NCI-H345 treated with DMSO at 0.1 percent for 48 hours (cell line): ENCODE measurements at regions not wholly inside any gene's neighbourhood (a gene's known extent, or its start where the extent isn't known, plus 50 kb on each side); places are given as distances from the start of the nearest gene placed in this dataset.
"Not testable (repeated sequence)": the region's sequence is repeated elsewhere in the genome, so short reads cannot be mapped to it uniquely, and the experiment has no call there.

Experiments used
- DNase-seq: peaks from one replicate; lab custom pipeline; 2025; ENCODE audit not compliant: unreplicated experiment; lab: John Stamatoyannopoulos, UW

DNA sequence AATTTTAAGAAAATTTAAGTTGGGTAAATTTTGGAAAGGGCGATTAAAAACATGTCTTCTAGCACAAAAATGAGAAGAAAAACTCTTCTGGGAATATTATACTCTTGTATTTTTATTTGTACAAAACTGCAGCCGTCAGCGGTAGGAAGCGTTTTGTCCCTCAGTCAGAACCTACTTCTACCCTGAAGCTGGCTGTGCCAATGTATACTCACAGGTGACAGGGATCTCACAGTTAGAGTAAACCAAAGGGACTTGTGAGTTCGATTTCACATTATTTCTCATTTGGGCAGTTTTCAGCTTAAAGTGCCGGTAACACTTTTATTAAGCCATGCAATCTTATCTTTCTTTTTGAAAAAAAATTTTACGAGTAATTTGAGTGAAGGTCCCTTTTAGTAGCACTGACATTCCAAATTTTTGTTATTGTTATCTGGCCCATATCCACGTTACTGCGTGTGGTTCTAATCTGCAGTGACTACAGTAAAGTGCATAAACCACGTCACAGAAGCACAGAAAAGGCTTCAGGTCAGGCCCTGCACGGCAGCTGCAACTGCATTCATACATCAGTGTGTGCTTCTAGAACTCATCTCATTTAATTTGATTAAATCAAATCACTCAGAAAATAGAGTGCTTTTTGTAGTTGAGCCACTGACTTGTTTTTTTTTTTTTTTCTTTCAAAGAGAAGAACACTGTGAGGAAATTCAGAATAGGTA lies 387.3 kb downstream of the LIG4 start:
- DNase-seq, result no peak

DNA sequence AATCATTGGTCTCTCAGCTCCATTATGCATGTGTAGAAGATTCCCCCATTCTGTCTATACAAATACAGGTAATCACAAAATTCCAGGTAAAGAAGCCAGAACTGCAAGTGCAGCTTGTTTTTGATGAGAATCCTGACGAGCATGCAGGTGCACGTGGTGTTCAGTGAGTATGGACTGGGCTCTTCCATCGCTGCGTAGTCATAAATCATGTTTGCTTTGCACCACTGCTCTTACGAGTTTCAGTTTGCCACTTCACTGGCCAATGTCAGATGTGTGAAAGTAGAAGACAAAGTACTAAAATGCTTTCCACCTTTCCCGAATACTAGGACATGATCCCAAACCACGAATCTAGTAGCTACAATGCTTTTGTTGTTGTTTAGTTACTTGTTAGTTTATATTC lies 390.7 kb downstream of the LIG4 start:
- no peak for DNase-seq

DNA sequence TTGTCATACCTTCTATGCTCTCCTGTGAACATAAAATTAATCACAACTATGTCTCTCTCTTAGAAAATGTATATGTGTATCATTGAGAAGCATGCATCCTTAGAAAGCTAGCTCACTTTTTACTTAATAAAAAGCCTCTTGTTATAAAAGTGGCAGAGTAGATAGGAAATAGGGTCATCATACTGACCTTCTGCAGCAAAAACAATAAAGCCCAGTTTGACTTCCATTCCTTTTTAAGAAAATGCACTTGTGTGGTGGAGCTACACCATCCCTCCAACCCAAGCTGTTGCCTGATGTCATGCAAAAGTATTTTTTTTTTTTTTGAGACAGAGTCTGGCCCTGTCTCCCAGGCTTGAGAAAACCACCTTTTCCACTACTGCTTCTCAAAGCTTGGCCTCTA lies 393.3 kb downstream of the LIG4 start:
- no peak for DNase-seq

DNA sequence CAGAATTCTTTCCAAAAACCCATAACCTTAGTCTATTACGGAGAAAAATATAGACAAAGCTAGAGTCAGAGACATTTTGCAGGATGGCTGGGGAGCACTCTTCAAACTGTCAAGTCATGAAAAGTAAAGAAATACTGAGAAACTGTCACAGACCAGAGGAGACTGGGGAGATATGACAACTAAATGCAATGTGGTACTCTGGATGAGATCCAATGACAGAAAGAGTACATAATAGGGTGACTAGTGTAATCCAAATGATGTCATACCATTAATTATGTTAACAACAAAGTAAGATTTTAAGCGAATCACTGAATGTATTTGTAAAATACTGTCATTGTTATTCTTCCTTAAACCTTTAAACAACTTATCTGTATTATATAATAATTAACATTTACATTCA lies 393.8 kb downstream of the LIG4 start:
- DNase-seq, result no peak

DNA sequence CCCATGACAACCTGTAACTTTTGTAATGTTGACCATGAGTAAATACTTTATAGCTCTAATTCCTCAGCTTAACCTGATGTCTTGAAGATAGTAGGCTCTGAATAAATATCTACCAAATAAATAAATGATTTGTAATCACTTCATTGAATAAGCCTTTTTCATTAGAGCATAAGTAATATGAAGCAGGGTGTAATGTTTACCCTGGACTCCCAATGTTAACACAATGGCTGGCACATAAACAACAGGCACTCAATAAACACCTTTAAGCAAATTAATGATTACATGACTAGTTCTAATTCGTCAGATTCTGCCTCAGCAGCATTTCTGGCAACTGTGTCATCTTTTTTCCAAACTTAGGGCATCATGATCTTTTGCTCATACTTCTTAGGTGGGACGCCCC lies 396.3 kb downstream of the LIG4 start:
- DNase-seq, result no peak

DNA sequence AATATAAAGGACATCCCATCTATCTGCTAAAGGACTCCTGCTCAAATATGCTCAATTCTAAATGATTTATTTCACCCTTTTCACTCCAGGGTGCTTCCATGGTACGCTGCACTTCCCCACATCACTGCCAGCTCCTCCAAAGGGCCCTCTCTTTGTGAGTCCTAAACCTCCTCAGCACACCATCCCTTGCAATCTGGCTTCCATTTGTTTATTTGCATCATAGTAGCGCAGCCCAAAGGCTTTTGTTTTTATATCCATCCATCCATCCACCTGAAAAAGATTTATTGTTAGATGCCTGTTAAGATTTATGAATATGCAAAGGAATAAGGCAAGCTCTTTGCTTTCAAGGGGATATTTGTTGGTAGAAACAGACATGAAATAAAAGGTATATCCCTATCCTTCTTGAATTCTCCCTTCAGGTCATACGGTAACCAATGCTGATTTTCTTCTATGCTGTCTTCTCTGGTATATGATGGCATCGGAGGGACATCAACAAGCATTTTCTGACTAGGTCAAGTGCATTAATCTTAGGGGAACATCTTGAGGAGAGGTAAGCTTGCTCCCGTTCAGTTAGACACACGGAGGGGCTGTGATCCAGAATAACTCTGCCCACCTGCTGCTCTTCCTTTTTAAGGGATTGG lies 397.6 kb downstream of the LIG4 start:
- DNase-seq, result peak; percentile 13

DNA sequence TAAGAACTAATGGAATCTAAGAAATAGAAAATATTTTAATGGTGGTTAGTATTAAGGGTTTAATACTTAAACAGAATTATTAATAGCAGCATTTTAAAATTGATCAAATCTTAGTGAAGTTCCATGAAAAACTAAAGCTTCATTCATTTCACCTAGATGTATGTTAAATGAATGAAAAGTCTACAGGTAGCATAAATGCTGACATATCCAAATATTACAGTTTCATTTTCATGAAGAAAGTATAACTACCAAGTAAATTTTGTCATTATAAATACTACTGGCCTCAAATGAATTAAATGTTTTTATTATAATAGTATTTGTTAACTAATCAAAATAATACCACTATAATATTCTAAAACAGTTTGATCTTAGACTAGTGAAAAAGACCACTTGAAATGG lies 403.3 kb downstream of the LIG4 start:
- DNase-seq, result no peak

DNA sequence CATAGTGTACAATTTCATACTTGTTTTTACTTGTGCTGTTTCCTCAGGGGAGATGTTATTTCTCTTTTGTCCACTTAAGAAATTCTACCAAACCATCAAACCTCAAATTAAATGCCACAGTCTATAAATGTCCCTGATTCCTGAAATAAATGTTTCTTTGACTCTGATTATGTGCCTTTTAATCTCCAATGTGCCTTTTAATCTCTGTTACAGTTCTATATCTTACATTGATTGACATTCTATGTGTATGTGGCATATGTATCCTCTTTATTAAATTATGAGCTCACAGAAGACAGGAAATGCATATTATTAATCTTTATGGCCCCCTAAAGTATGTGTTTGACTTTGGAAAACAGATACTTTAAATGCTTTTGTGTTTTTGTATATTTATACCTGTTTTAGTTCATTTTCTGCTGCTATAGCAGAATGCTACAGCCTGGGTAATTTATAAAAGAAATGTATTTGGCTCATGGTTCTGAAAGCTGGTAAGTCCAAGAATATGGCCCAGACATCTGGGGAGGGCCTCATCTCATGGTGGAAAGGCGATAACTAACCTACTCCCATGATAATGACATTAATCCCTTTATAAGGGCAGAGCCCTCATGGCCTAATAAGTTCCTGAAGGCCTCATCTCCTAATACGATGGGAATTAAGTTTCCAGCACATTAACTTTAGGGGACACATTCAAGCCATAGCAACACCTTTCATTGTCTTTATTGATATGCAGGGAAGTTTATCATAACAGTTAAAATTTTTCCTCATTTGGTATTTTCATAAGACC lies 403.9 kb downstream of the LIG4 start:
- no peak for DNase-seq

DNA sequence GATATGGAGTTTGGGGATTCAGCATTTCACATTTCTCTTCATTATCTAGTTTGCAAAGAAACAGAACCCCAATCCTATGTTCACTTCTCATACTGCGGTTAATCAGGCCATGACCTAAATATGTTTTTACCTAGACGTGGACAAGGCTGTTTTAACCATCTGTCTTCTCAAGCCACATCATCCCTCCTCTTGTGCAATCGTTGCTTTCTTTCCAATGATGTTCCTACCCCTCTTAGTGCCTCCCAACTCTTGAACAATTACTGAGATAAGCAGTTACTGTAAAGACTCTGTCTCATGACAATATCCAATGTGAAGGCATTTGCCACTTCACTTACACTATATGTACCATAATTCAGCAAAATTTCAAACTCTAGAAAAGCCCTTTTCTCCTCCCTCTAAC lies 406.2 kb downstream of the LIG4 start:
- no peak for DNase-seq

DNA sequence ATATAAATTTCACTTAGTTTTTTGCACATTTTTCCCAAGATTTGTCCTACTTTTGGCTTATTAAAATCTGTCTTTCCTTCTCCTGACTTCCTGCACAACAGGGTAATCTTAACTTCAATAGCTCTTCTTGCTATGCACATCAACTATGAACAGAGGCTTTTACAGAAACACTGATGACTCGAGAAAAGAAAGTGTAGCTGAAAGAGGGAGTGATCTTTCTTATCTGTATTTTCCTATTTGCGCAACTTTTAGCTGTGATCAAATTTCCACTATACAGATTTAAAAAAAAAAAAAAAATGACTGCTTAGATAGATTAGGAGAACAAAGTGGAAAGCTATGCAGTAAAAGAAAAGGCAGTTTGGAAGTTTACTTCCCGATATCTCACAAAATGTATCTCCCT lies 406.9 kb downstream of the LIG4 start:
- no peak for DNase-seq

DNA sequence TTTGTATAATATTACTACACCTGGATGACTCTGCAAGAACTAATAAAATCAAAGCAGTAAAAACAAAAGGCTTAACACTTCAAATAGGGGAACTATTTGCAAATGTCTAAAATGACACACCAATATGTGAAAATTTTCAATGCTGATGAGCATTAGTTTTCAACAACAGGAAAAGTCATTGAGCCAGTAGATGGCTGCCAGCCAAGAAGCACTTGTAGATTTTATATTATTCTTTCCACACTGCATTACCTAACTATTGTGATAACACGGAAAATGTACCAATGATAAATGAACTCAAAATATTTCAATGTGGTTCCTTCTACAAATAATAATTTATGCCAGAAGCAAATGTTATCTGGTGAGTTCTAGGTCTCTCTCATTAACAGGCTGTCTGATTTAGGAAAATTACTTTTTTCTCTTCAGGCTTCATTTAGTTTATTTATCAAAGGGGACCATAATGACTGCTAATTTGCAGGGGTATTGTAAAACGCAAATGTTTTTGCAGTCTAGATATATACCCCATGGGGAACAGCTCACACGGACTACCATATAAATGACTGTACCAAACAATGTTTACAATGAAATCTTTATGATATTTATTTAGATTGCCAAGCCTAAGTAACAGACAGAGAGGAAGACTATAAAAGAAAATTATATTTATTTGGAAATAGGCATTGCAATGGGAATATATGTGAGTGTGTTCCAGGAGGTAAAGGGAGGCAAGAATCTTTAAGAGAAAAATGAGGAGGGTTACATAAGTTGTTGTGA lies 407.8 kb downstream of the LIG4 start:
- peak; percentile 69 for DNase-seq

DNA sequence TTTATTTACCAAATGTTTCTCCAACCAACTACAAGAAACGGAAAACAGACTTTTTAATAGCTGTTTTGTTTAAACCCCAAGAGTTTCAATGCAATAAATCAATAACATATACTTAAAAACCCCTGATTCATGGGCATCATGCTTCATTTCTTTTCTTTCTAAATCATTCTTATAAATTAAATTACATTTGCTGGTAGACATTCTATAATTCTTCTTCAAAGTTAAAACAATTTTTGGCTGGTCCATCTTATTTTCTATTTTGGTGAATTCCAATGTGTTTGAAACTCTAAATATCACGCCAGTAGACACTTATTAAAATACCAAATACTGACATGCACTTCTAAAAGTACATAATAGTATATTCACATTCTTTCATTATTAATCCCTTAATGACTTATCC lies 408.6 kb downstream of the LIG4 start:
- DNase-seq, result no peak

DNA sequence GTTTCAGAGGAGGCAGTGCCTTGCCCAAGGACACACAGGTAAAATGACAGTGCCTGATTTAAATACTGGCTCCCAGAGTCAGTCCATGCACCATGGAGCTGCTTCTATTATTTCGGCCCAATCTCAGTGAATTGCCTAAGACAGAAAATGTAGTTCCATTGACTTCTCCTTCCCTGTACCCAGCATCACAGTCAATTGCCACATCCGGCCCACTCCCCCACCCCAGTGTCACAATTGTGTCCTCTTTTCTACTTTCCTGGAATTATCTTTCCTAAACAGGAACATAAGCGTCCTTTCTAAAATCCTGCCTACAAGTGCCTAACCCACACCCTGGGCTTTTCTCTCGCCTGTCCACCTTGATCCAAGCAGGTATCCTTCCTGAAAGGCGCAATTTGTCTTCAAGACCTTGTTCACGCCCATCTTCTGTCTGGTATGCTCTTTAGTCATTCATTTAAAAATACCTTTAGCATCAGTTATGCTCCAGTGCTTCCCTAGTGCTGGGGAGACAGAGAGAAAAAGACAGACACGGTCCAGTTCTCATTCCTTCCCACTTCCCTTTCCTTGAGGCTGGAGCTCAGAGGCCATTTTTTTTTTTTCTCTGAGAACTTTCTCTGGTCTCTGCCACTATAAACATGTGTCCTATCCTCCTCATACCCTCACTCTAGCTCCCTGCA lies 411.4 kb downstream of the LIG4 start:
- no peak for DNase-seq

DNA sequence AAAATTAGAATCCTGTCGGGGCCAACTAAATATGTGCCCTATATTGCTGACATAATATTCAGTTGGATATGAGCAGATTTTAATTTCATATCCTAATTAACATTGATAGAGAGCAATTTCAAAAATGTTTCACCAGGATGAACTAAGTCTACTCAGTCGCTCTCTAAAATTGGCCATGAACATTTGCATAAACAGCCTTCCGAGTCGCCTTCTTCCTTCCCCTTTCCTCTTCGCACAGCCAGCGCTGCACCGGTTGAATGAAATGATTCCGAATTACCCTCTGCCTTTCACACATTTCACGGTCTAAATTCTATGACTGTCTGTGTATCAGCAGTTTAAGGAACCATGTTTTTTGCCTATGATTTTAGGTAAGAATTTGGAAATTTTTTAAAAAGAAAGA lies 413.7 kb downstream of the LIG4 start:
- no peak for DNase-seq

DNA sequence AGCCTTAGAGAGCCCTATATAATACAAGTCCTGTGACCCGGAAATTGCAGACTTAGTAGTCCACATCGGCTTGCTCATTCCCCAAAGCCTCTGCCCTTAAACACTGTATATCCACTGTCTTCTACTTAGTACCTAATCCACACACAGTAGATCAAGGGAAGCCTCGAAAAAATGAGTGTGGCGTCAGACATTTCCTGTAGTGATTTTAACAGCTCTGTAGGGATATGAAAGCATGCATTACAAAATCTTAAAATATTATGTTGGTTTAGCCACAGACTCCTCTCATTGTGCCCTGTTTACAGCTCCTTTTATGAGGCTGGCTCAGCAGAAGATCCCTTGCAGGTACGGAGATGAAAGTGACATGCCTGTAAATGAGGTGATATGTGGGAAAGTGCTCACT lies 416.3 kb downstream of the LIG4 start:
- DNase-seq, result no peak

DNA sequence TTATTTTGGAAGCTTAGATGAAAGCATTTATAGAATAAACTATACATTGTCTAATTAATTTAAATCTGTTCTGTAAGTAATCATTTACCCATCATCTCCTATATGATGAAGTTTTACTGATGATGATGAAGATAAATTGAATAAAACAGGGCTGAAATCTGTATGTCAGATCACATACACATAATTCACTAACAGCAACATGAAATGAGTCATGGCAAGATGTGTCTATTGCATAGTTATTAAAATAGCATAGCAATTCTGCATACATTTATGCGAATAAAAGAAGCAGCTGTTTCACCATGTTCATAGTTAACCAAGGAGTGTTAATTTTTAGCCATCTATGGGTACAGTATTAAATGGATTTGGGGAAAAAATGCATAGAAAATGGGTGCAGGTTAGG lies 424.9 kb downstream of the LIG4 start:
- DNase-seq, result no peak

DNA sequence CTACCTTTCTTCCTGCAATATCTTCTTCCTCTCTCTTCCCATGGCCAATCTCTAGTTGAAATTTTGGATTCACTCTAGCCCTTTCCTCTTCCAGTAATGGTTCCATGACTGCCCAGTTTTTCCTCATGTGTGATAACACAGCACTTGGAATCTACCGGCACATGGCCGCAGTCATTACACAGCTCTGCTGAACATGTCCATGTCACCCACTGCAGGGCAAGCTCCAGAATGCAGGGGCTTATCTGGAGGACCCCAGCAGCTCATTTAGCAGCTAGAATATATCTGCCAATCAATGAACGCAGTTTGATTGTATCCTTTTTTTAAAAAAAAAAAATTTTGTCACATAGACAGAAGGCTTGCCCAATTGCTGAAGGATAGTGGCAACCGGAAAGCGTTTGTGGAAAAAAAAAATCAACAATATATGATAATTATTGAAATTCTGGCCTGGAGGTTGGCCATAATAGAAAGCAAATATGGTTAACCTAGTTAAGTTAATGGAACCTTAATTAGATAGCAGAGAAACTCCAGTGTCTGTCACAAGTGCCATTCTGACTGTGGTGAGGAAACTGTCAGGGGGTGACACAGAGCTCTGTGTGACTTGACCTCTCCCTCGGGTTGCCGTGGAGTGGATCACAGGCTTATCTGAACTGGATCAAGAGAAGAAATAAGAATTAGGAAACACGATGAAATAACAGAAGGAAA lies 426.7 kb downstream of the LIG4 start:
- DNase-seq, result no peak

DNA sequence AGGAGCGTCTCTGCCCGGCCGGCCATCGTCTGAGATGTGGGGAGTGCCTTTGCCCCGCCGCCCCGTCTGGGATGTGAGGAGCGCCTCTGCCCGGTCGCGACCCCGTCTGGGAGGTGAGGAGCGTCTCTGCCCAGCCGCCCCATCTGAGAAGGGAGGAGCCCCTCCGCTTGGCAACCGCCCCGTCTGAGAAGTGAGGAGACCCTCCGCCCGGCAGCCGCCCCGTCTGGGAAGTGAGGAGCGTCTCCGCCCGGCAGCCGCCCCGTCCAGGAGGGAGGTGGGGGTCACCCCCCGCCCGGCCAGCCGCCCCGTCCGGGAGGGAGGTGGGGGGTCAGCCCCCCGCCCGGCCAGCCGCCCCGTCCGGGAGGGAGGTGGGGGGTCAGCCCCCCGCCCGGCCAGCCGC lies 432.7 kb downstream of the LIG4 start:
- not testable (repeated sequence) for DNase-seq

DNA sequence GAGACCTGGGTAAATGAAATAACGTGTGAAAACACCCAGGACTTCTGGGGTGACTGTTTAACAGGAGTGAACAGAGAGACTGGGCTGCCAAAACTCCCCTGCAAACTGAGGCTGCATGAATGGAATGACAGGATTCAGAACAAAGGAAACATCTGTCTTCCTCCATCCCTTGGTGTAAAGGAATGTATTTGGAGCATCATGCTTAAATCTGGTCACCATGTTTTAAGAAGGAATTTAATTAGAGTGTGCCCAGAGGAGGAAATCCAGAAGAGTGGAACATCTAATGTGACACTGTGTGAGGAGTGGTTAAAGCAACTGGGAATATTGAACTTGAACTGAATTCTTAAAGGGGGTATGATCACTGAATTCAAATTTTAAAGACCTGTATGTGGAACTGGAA lies 437.2 kb downstream of the LIG4 start:
- no peak for DNase-seq

DNA sequence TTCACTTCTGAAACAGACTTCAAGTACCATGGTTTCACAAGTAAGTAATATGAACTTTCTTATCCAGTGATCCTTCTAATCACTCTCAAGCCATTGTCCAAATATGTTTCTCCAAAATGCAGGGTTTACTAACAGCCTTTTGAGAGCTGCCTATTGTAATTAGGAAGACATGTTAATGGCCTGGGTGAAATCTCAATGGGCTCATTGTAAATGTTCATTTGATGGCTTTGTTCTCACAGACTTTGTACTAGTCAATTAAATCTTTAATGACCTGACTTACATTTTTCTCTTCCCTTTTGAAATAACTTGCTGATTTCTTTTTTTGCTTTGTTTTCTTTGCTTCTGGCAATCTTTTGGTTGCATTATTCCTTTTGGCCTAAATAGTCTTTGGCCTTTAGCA lies 444.8 kb downstream of the LIG4 start:
- no peak for DNase-seq
